Vagina (tissue), 2 donors: ENCODE measurements at regions not wholly inside any gene's neighbourhood (a gene's known extent, or its start where the extent isn't known, plus 50 kb on each side); places are given as distances from the start of the nearest gene placed in this dataset.

Experiments used
- POLR2A ChIP-seq, 2 donors: fragments of 450-650 bp; IDR thresholded peaks; one replicate each; pipeline ENCODE4 v1.6.1; 2017; ENCODE audit warnings: antibody characterized with exemption in 2 of 2, mild to moderate bottlenecking in 2 of 2, moderate library complexity in 2 of 2
- POLR2AphosphoS5 ChIP-seq, 2 donors: sonication (generic); formaldehyde crosslinking; IDR thresholded peaks; one replicate each; pipeline ENCODE4 v1.9.0; 2017; ENCODE audit warnings: antibody characterized with exemption in 2 of 2, mild to moderate bottlenecking in 2 of 2, low read depth in 1 of 2; ENCODE audit not compliant: insufficient read depth in 1 of 2
- TF ChIP-seq, protein P1 (sequence below), 3 experiments: fragments of 450-650 bp in 2 of 3; fragments of 200-600 bp in 1 of 3; sonication (generic) in 1 of 3; IDR thresholded peaks; one replicate each; pipeline ENCODE4 v1.5.1; 2017 to 2019; ENCODE audit warnings: antibody characterized with exemption in 3 of 3, mild to moderate bottlenecking in 2 of 3, moderate library complexity in 2 of 3

DNA sequence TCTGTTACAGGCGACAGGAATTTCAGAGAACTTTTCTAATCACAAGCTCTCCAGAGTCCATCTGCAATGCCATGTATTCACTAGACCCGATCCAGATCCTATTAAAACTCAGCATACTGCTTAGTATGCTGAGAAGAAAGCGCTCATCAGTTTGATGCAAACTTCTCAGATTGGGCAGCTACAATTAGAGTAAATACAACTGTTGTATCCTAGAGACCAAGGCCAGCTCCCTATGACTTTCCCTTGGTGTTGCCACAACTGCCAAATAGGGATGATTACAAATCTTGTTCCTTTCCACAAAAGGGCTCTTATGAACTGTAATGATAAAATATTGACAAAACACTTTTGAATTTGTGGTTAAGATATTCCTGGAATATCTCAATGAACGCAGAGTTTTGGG lies 191.2 kb downstream of the SPRY2 start:
- TF ChIP-seq, protein P1, sequence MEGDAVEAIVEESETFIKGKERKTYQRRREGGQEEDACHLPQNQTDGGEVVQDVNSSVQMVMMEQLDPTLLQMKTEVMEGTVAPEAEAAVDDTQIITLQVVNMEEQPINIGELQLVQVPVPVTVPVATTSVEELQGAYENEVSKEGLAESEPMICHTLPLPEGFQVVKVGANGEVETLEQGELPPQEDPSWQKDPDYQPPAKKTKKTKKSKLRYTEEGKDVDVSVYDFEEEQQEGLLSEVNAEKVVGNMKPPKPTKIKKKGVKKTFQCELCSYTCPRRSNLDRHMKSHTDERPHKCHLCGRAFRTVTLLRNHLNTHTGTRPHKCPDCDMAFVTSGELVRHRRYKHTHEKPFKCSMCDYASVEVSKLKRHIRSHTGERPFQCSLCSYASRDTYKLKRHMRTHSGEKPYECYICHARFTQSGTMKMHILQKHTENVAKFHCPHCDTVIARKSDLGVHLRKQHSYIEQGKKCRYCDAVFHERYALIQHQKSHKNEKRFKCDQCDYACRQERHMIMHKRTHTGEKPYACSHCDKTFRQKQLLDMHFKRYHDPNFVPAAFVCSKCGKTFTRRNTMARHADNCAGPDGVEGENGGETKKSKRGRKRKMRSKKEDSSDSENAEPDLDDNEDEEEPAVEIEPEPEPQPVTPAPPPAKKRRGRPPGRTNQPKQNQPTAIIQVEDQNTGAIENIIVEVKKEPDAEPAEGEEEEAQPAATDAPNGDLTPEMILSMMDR (IDR thresholded peaks at IDR 0.05): no peak
- TF ChIP-seq POLR2A (IDR thresholded peaks at IDR 0.05): no peak
- no peak for TF ChIP-seq POLR2AphosphoS5 (IDR thresholded peaks at IDR 0.05; ENCODE audit: insufficient read depth in 1 of 2, low read depth in 1 of 2)
